Pons (tissue), 1 donor: ENCODE measurements at regions not wholly inside any gene's neighbourhood (a gene's known extent, or its start where the extent isn't known, plus 50 kb on each side); places are given as distances from the start of the nearest gene placed in this dataset.

ENCODE experiments used
- DNase-seq: peaks from one replicate; pipeline ENCODE4 v3.0.0-alpha.2; 2016; ENCODE audit warnings: low spot score

GRCh38 chr3:40996382-40996781 lies 202.9 kb upstream of the CTNNB1 start:
- DNase-seq: no peak

GRCh38 chr3:40996827-40997710 lies 202.2 kb upstream of the CTNNB1 start:
- no peak for DNase-seq

- no peak for DNase-seq
These were observed 201.4 kb upstream of the CTNNB1 start for GRCh38 chr3:40997711-40998519.

GRCh38 chr3:40999682-41000081 lies 199.6 kb upstream of the CTNNB1 start:
- no peak for DNase-seq

GRCh38 chr3:41000471-41000870 lies 198.8 kb upstream of the CTNNB1 start:
- DNase-seq: no peak

GRCh38 chr3:41001556-41001955 lies 197.7 kb upstream of the CTNNB1 start:
- no peak for DNase-seq

- no peak for DNase-seq
These were observed 197.2 kb upstream of the CTNNB1 start for GRCh38 chr3:41002104-41002503.

- no peak for DNase-seq
These were observed 191.9 kb upstream of the CTNNB1 start for GRCh38 chr3:41007399-41007798.

GRCh38 chr3:41011854-41012253 lies 187.5 kb upstream of the CTNNB1 start:
- no peak for DNase-seq

- DNase-seq: no peak
These were observed 180.4 kb upstream of the CTNNB1 start for GRCh38 chr3:41018855-41019254.

- no peak for DNase-seq
These were observed 175.1 kb upstream of the CTNNB1 start for GRCh38 chr3:41024031-41024836.

GRCh38 chr3:41026394-41027177 lies 172.7 kb upstream of the CTNNB1 start:
- DNase-seq: peak; percentile 75

GRCh38 chr3:41029356-41029755 lies 169.9 kb upstream of the CTNNB1 start:
- DNase-seq: peak; percentile 2

- DNase-seq: no peak
These were observed 169.1 kb upstream of the CTNNB1 start for GRCh38 chr3:41030220-41030619.

GRCh38 chr3:41031401-41031800 lies 167.9 kb upstream of the CTNNB1 start:
- DNase-seq: no peak

GRCh38 chr3:41033956-41034519 lies 165.3 kb upstream of the CTNNB1 start:
- DNase-seq: no peak

- DNase-seq: no peak
These were observed 163.8 kb upstream of the CTNNB1 start for GRCh38 chr3:41035456-41036022.

- DNase-seq: no peak
These were observed 161.5 kb upstream of the CTNNB1 start for GRCh38 chr3:41037651-41038334.

- no peak for DNase-seq
These were observed 159.0 kb upstream of the CTNNB1 start for GRCh38 chr3:41040256-41040655.

GRCh38 chr3:41041462-41041861 lies 157.8 kb upstream of the CTNNB1 start:
- no peak for DNase-seq
